Astrocyte of the spinal cord (primary cell): ENCODE measurements at regions not wholly inside any gene's neighbourhood (a gene's known extent, or its start where the extent isn't known, plus 50 kb on each side); places are given as distances from the start of the nearest gene placed in this dataset.

Experiments used
- DNase-seq: peaks from one replicate; pipeline ENCODE4 v3.0.0; 2011; ENCODE audit warnings: low read depth, low spot score
- H3K4me3 ChIP-seq: 2 replicates; pipeline ENCODE4 v1.5.1; 2011; ENCODE audit warnings: low read depth, mild to moderate bottlenecking, low read length, moderate library complexity
- CTCF ChIP-seq: IDR thresholded peaks from 2 replicates; pipeline ENCODE4 v1.5.1; 2012; ENCODE audit warnings: low read depth, mild to moderate bottlenecking, low read length, inconsistent platforms
- in situ Hi-C: cut with HindIII; loops from 2 replicates; pipeline ENCODE4 v1.10.0; 2017; ENCODE audit warnings: low sequenced_read_pairs

GRCh38 chr6:170106906-170107525, 183.9 kb downstream of the DLL1 start:
- no peak for DNase-seq
- no peak for TF ChIP-seq CTCF
- in situ Hi-C loops: no loop called here
- no peak overlapping the region for H3K4me3 ChIP-seq

DNA sequence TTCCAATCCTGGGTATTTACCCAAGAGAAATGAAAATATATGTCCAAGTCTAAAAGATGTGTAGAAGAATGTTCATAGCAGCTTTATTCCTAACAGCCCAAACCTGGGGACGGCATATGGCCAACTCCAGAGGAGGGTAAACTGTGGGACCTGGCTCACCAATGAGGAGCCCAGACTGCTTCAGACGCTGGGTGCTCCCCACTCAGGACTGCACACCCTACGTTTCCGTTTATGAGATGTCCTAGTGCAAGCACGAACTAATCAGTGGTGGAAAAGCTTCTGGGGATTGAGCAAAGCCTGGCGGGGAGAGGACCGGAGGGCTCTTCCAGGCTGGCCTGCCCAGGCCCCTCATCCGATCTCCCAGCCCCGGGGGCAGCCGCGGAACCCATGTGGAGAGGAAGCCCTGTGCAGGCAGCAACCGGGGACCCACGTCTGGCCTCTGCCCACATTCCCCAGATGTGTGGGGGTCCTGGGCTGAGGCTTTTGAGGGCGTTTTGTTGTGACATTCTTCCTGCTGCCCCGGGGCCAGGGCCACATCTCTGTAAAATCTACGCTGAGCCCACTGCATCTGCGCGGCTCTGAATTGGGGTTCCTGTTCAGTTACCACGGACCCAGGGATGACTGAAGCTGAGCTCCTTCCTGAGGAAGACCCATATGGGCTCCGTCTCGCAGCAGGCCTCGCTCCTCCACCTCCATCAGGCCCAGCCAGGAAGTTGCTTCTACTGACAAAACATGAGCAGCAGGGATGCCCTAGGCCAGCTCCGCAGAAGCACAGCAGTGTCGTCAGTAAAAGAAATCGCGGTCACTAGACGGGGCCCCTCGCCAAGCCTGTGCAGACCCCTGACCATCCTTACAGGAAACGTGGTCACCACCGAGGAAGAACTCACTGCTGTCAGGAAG, 188.0 kb downstream of the DLL1 start:
- H3K4me3 ChIP-seq: no peak overlapping the region
- in situ Hi-C loops: no loop called here
- DNase-seq: no peak
- no peak for TF ChIP-seq CTCF

DNA sequence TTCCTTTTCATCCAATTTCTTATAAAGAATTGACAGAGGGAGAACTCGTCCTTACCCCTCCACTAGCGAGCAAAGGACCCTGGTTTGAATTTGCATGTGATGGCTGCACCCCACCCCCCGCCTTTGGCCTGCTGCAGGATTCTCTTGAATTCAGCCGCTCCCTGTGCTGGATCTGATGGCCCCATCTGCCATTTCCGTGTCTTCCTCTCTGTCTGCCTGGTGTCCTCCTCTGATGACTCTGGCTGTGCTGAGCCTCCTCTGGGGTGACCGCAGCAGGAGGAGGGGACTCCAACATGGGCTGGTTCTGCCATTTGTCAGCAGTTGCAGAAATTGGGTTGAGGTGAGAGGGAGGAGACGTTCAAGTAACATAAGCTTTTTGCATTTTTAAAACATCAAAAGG, 188.8 kb downstream of the DLL1 start:
- TF ChIP-seq CTCF: no peak
- in situ Hi-C loops: no loop called here

GRCh38 chr6:170101281-170102035, 189.4 kb downstream of the DLL1 start:
- no peak overlapping the region for H3K4me3 ChIP-seq
- no peak for TF ChIP-seq CTCF
- DNase-seq: no peak
- in situ Hi-C loops: no loop called here

More for the DNA sequence above, 188.8 kb downstream of the DLL1 start:
- H3K4me3 ChIP-seq: no peak overlapping the region
- no peak for DNase-seq

DNA sequence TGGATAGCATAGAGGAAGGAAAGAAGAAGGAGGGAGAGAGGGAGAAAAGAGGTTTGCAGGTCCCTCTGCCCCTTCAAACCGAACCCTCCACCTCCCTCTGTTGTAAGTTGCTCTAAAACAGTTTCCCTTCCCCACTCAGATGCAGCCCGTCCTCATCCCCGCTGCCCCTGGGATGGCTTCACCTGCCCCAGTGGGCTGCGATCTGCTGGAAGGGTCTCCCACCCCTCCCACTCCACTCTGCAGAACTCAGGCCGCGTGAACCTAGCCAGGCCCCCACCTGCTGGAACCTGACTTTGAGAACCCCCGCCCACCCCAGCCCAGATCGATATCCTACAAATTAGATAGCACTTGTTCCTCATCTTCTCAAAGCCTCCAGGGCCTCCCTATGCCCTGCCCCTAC, 190.8 kb downstream of the DLL1 start:
- H3K4me3 ChIP-seq: no peak overlapping the region
- DNase-seq: no peak
- in situ Hi-C loops: no loop called here
- no peak for TF ChIP-seq CTCF

DNA sequence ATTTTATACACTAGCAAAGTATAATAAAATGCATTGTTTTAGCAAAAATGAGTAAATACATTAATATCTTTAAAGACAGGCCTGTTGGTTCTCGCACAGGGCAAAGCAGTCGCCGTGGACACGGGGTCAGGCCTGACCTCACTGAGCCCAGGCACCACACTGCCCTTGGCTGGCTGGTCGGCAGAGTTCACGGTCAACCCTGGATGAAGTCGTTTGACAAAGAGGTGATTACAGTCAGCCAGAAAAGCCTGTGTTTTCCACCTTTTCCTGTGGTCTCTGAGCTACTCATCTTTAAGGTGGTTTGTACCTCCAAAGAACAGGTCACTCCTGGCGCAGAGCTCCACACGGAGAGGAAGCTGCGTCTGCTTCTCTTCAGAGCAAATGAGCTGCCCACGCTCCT, 191.5 kb downstream of the DLL1 start:
- no peak for DNase-seq
- H3K4me3 ChIP-seq: no peak overlapping the region
- TF ChIP-seq CTCF: no peak
- in situ Hi-C loops: no loop called here
